Mesendoderm (in vitro differentiated cells): ENCODE measurements at regions not wholly inside any gene's neighbourhood (a gene's known extent, or its start where the extent isn't known, plus 50 kb on each side); places are given as distances from the start of the nearest gene placed in this dataset.

Experiments
- DNase-seq: peaks from one replicate; pipeline ENCODE4 v3.0.0; 2013
- H2AK5ac ChIP-seq: 2 replicates; pipeline ENCODE4 v1.6.1; 2013; ENCODE audit warnings: low read length, inconsistent platforms
- H2BK120ac ChIP-seq: 2 replicates; pipeline ENCODE4 v1.6.1; 2013; ENCODE audit warnings: low read depth, mild to moderate bottlenecking, low read length, moderate library complexity, mixed read lengths
- H2BK15ac ChIP-seq: replicated peaks from 2 replicates; pipeline ENCODE4 v1.6.1; 2013; ENCODE audit warnings: low read depth, mild to moderate bottlenecking, moderate library complexity
- H2BK5ac ChIP-seq: 2 replicates; pipeline ENCODE4 v1.6.1; 2013; ENCODE audit warnings: low read length, inconsistent platforms
- H3K18ac ChIP-seq: 2 replicates; pipeline ENCODE4 v1.6.1; 2013; ENCODE audit warnings: mild to moderate bottlenecking, low read length, mixed read lengths
- H3K23ac ChIP-seq: one replicate; pipeline ENCODE4 v1.6.1; 2013; ENCODE audit warnings: low read length
- H3K27ac ChIP-seq: 2 replicates; pipeline ENCODE4 v1.5.1; 2013; ENCODE audit warnings: low read depth, mild to moderate bottlenecking, inconsistent platforms, low read length, moderate library complexity
- H3K27me3 ChIP-seq: 2 replicates; pipeline ENCODE4 v1.6.1; 2013; ENCODE audit warnings: low read length, control low read depth, mild to moderate bottlenecking, inconsistent platforms; ENCODE audit not compliant: insufficient read depth, poor library complexity
- H3K36me3 ChIP-seq: 2 replicates; pipeline ENCODE4 v1.6.1; 2013; ENCODE audit warnings: low read length, inconsistent platforms; ENCODE audit not compliant: control insufficient read depth, insufficient read depth
- H3K4ac ChIP-seq: one replicate; pipeline ENCODE4 v1.6.1; 2013; ENCODE audit warnings: low read depth, mild to moderate bottlenecking, low read length, moderate library complexity
- H3K4me1 ChIP-seq: 2 replicates; pipeline ENCODE4 v1.6.1; 2013; ENCODE audit warnings: low read depth, low read length, inconsistent platforms; ENCODE audit not compliant: control insufficient read depth
- H3K4me2 ChIP-seq: 2 replicates; pipeline ENCODE4 v1.6.1; 2013; ENCODE audit warnings: low read length
- H3K4me3 ChIP-seq: 2 replicates; pipeline ENCODE4 v1.5.1; 2013; ENCODE audit warnings: mild to moderate bottlenecking, low read length
- H3K56ac ChIP-seq: one replicate; pipeline ENCODE4 v1.6.1; 2013; ENCODE audit warnings: low read length
- H3K79me1 ChIP-seq: 2 replicates; pipeline ENCODE4 v1.6.1; 2013; ENCODE audit warnings: low read length, inconsistent platforms
- H3K79me2 ChIP-seq: 2 replicates; pipeline ENCODE4 v1.6.1; 2013; ENCODE audit warnings: mild to moderate bottlenecking, low read length; ENCODE audit not compliant: control insufficient read depth, insufficient read depth
- H3K9ac ChIP-seq: 2 replicates; pipeline ENCODE4 v1.6.1; 2013; ENCODE audit warnings: low read length, inconsistent platforms
- H4K5ac ChIP-seq: one replicate; pipeline ENCODE4 v1.6.1; 2013; ENCODE audit warnings: low read length
- H4K8ac ChIP-seq: one replicate; pipeline ENCODE4 v1.6.1; 2013; ENCODE audit warnings: low read depth, mild to moderate bottlenecking, control low read depth, low read length, moderate library complexity
- WGBS: extraction: QIAGEN DNeasy Blood & Tissue Kit; methylation state at CpG from one replicate; pipeline ENCODE4 v1.1.7; 2013; ENCODE audit warnings: low lambda C conversion rate, missing lambda C conversion rate; ENCODE audit not compliant: insufficient coverage; ENCODE audit errors: extremely low coverage; 5-methylcytosine and 5-hydroxymethylcytosine counted together

GRCh38 chr16:6031567-6031966 lies 934.0 kb upstream of the EEF2KMT start:
- Histone ChIP-seq H3K4me3 (no peak overlapping the region), H4K8ac (no peak overlapping the region), H3K4me1 (no peaks in the 10 kb centered on the region), H3K56ac (no peak overlapping the region), H3K27ac (no peak overlapping the region), H3K4me2 (no peak overlapping the region), H3K23ac (no peak overlapping the region), H2BK15ac (no peak overlapping the region), H2BK5ac (no peak overlapping the region), H3K36me3 (no peaks in the 10 kb centered on the region), H3K18ac (no peak overlapping the region), H2AK5ac (no peak overlapping the region), H4K5ac (no peak overlapping the region), H3K27me3 (no peaks in the 10 kb centered on the region), H3K4ac (no peak overlapping the region), H3K79me2 (no peaks in the 10 kb centered on the region), H3K9ac (no peak overlapping the region), H2BK120ac (no peak overlapping the region), H3K79me1 (no peaks in the 10 kb centered on the region)
- no peak for DNase-seq
- WGBS = no CpG with 5 or more reads among the region's 7 CpGs

- H3K27ac ChIP-seq = no peak overlapping the region
- no peak overlapping the region for H2BK15ac ChIP-seq
- no peak overlapping the region for H3K18ac ChIP-seq
- H4K8ac ChIP-seq = no peak overlapping the region
- H3K79me1 ChIP-seq = no peaks in the 10 kb centered on the region
- H2BK120ac ChIP-seq = no peak overlapping the region
- no peak for DNase-seq
- no peak overlapping the region for H3K56ac ChIP-seq
- WGBS = no CpG with 5 or more reads among the region's 5 CpGs
- no peak overlapping the region for H2AK5ac ChIP-seq
- H3K79me2 ChIP-seq = no peaks in the 10 kb centered on the region
- H3K4me3 ChIP-seq = no peak overlapping the region
- no peak overlapping the region for H3K4me2 ChIP-seq
- no peak overlapping the region for H3K23ac ChIP-seq
- no peak overlapping the region for H3K9ac ChIP-seq
- no peaks in the 10 kb centered on the region for H3K4me1 ChIP-seq
- no peaks in the 10 kb centered on the region for H3K36me3 ChIP-seq
- H3K4ac ChIP-seq = no peak overlapping the region
- H3K27me3 ChIP-seq = no peaks in the 10 kb centered on the region
- no peak overlapping the region for H4K5ac ChIP-seq
- H2BK5ac ChIP-seq = no peak overlapping the region
Measured at GRCh38 chr16:6031102-6031501, 933.5 kb upstream of the EEF2KMT start.

GRCh38 chr16:6027733-6028132 lies 930.1 kb upstream of the EEF2KMT start:
- no peak overlapping the region for H3K56ac ChIP-seq
- WGBS = no CpG with 5 or more reads among the region's 7 CpGs
- H4K8ac ChIP-seq = no peak overlapping the region
- no peak overlapping the region for H2AK5ac ChIP-seq
- H4K5ac ChIP-seq = no peak overlapping the region
- no peaks in the 10 kb centered on the region for H3K79me2 ChIP-seq
- no peak overlapping the region for H2BK15ac ChIP-seq
- no peak overlapping the region for H3K4me2 ChIP-seq
- H2BK120ac ChIP-seq = no peak overlapping the region
- H3K79me1 ChIP-seq = no peaks in the 10 kb centered on the region
- H3K27ac ChIP-seq = no peak overlapping the region
- no peak for DNase-seq
- no peak overlapping the region for H3K9ac ChIP-seq
- H3K23ac ChIP-seq = no peak overlapping the region
- no peaks in the 10 kb centered on the region for H3K4me1 ChIP-seq
- H3K27me3 ChIP-seq = no peaks in the 10 kb centered on the region
- no peak overlapping the region for H3K4ac ChIP-seq
- no peaks in the 10 kb centered on the region for H3K36me3 ChIP-seq
- no peak overlapping the region for H2BK5ac ChIP-seq
- H3K4me3 ChIP-seq = no peak overlapping the region
- H3K18ac ChIP-seq = no peak overlapping the region

- Histone ChIP-seq H3K27me3 (peaks cover 12% of the 10 kb centered on the region), H3K9ac (no peak overlapping the region), H2BK120ac (no peak overlapping the region), H3K56ac (no peak overlapping the region), H3K18ac (no peak overlapping the region), H3K4me2 (no peak overlapping the region), H4K5ac (no peak overlapping the region), H4K8ac (no peak overlapping the region), H3K4me3 (no peak overlapping the region), H3K4ac (no peak overlapping the region), H2BK5ac (no peak overlapping the region), H3K4me1 (no peaks in the 10 kb centered on the region), H3K79me1 (no peaks in the 10 kb centered on the region), H3K27ac (no peak overlapping the region), H3K79me2 (no peaks in the 10 kb centered on the region), H2AK5ac (no peak overlapping the region), H3K23ac (no peak overlapping the region), H2BK15ac (no peak overlapping the region), H3K36me3 (no peaks in the 10 kb centered on the region)
- WGBS = no CpG with 5 or more reads among the region's 14 CpGs
- no peak for DNase-seq
Measured at GRCh38 chr16:6023449-6023848, 925.9 kb upstream of the EEF2KMT start.

- H3K4me3 ChIP-seq = no peak overlapping the region
Measured at GRCh38 chr16:6021276-6021943, 923.8 kb upstream of the EEF2KMT start.

More at GRCh38 chr16:6021276-6021943, 923.8 kb upstream of the EEF2KMT start:
- Histone ChIP-seq H3K4me2 (no peak overlapping the region), H3K56ac (no peak overlapping the region), H2BK15ac (no peak overlapping the region), H3K23ac (no peak overlapping the region), H4K8ac (no peak overlapping the region), H3K4ac (no peak overlapping the region), H3K27ac (no peak overlapping the region), H4K5ac (no peak overlapping the region), H3K36me3 (no peaks in the 10 kb centered on the region), H3K79me1 (no peaks in the 10 kb centered on the region), H3K9ac (no peak overlapping the region), H2BK5ac (no peak overlapping the region), H2AK5ac (no peak overlapping the region), H3K4me1 (no peaks in the 10 kb centered on the region), H3K27me3 (peaks cover 20% of the 10 kb centered on the region), H2BK120ac (no peak overlapping the region), H3K18ac (no peak overlapping the region), H3K79me2 (no peaks in the 10 kb centered on the region)
- no CpG with 5 or more reads among the region's 9 CpGs for WGBS
- DNase-seq = no peak
